Stimulated activated CD4-positive, alpha-beta T cell treated with anti-CD3 and anti-CD28 coated beads, Interleukin-15, amount 100 ng/mL, for 24 hours (primary cell): ENCODE measurements at regions not wholly inside any gene's neighbourhood (a gene's known extent, or its start where the extent isn't known, plus 50 kb on each side); places are given as distances from the start of the nearest gene placed in this dataset.
"Not testable (repeated sequence)": the region's sequence is repeated elsewhere in the genome, so short reads cannot be mapped to it uniquely, and the experiment has no call there.

Source experiments
- DNase-seq: peaks from one replicate; pipeline ENCODE4 v3.0.0-alpha.2; 2020

- no peak for DNase-seq
Observed at GRCh38 chr3:153319705-153320554, 157.9 kb downstream of the RAP2B start.

GRCh38 chr3:153320585-153321128, 158.6 kb downstream of the RAP2B start:
- DNase-seq = no peak

GRCh38 chr3:153328690-153329089, 166.7 kb downstream of the RAP2B start:
- DNase-seq = no peak

GRCh38 chr3:153330901-153331300, 168.9 kb downstream of the RAP2B start:
- DNase-seq = no peak

- DNase-seq = no peak
Observed at GRCh38 chr3:153331676-153332075, 169.7 kb downstream of the RAP2B start.

GRCh38 chr3:153334558-153334957, 172.5 kb downstream of the RAP2B start:
- no peak for DNase-seq

- no peak for DNase-seq
Observed at GRCh38 chr3:153337369-153337768, 175.3 kb downstream of the RAP2B start.

GRCh38 chr3:153338487-153338886, 176.5 kb downstream of the RAP2B start:
- DNase-seq = no peak

GRCh38 chr3:153339065-153339464, 177.0 kb downstream of the RAP2B start:
- DNase-seq = no peak

GRCh38 chr3:153343988-153344782, 182.2 kb downstream of the RAP2B start:
- no peak for DNase-seq

- DNase-seq = no peak
Observed at GRCh38 chr3:153348457-153349107, 186.6 kb downstream of the RAP2B start.

- DNase-seq = no peak
Observed at GRCh38 chr3:153349108-153349499, 187.1 kb downstream of the RAP2B start.

- no peak for DNase-seq
Observed at GRCh38 chr3:153350420-153350819, 188.4 kb downstream of the RAP2B start.

- no peak for DNase-seq
Observed at GRCh38 chr3:153354641-153355040, 192.6 kb downstream of the RAP2B start.

- DNase-seq = no peak
Observed at GRCh38 chr3:153355559-153355958, 193.5 kb downstream of the RAP2B start.

GRCh38 chr3:153356908-153357307, 194.9 kb downstream of the RAP2B start:
- DNase-seq = no peak

- DNase-seq = no peak
Observed at GRCh38 chr3:153357436-153357835, 195.4 kb downstream of the RAP2B start.

GRCh38 chr3:153369561-153370374, 207.7 kb downstream of the RAP2B start:
- no peak for DNase-seq

- no peak for DNase-seq
Observed at GRCh38 chr3:153370680-153371079, 208.7 kb downstream of the RAP2B start.

GRCh38 chr3:153372326-153372725, 210.3 kb downstream of the RAP2B start:
- no peak for DNase-seq

GRCh38 chr3:153373606-153374005, 211.6 kb downstream of the RAP2B start:
- DNase-seq = no peak

GRCh38 chr3:153378366-153378765, 216.3 kb downstream of the RAP2B start:
- DNase-seq = not testable (repeated sequence)
